HG02852 (cell line): ENCODE measurements at regions not wholly inside any gene's neighbourhood (a gene's known extent, or its start where the extent isn't known, plus 50 kb on each side); places are given as distances from the start of the nearest gene placed in this dataset.
"Not testable (repeated sequence)": the region's sequence is repeated elsewhere in the genome, so short reads cannot be mapped to it uniquely, and the experiment has no call there.

ENCODE experiments used
- ATAC-seq: cut with Tn5 transposase; IDR thresholded peaks from one replicate; pipeline ENCODE4 v1.9.1; 2021; ENCODE audit warnings: mild to moderate bottlenecking, moderate library complexity; ENCODE audit not compliant: unreplicated experiment

GRCh38 chr3:65303431-65303830, 615.6 kb upstream of the ADAMTS9 start:
- ATAC-seq, result no peak

- no peak for ATAC-seq
These were observed 603.8 kb upstream of the ADAMTS9 start for GRCh38 chr3:65291448-65292125.

- ATAC-seq, result no peak
These were observed 601.0 kb upstream of the ADAMTS9 start for GRCh38 chr3:65288776-65289175.

- ATAC-seq, result no peak
These were observed 598.2 kb upstream of the ADAMTS9 start for GRCh38 chr3:65285956-65286355.

GRCh38 chr3:65284961-65285360, 597.2 kb upstream of the ADAMTS9 start:
- ATAC-seq, result no peak

GRCh38 chr3:65284546-65284945, 596.7 kb upstream of the ADAMTS9 start:
- ATAC-seq, result no peak

- no peak for ATAC-seq
These were observed 591.5 kb upstream of the ADAMTS9 start for GRCh38 chr3:65279225-65279782.

- ATAC-seq, result no peak
These were observed 590.0 kb upstream of the ADAMTS9 start for GRCh38 chr3:65277798-65278197.

- ATAC-seq, result no peak
These were observed 588.8 kb upstream of the ADAMTS9 start for GRCh38 chr3:65276551-65276950.

GRCh38 chr3:65268426-65268825, 580.6 kb upstream of the ADAMTS9 start:
- no peak for ATAC-seq

GRCh38 chr3:65265942-65266590, 578.3 kb upstream of the ADAMTS9 start:
- ATAC-seq, result no peak

- no peak for ATAC-seq
These were observed 577.7 kb upstream of the ADAMTS9 start for GRCh38 chr3:65265511-65265910.

GRCh38 chr3:65262548-65262947, 574.7 kb upstream of the ADAMTS9 start:
- ATAC-seq, result no peak

GRCh38 chr3:65259946-65260345, 572.1 kb upstream of the ADAMTS9 start:
- ATAC-seq, result no peak

GRCh38 chr3:65252914-65253313, 565.1 kb upstream of the ADAMTS9 start:
- ATAC-seq, result not testable (repeated sequence)

GRCh38 chr3:65252266-65252665, 564.5 kb upstream of the ADAMTS9 start:
- ATAC-seq, result no peak

- no peak for ATAC-seq
These were observed 563.6 kb upstream of the ADAMTS9 start for GRCh38 chr3:65251375-65251774.

GRCh38 chr3:65246561-65246960, 558.8 kb upstream of the ADAMTS9 start:
- ATAC-seq, result no peak

GRCh38 chr3:65245133-65246063, 557.6 kb upstream of the ADAMTS9 start:
- ATAC-seq, result no peak

- no peak for ATAC-seq
These were observed 552.6 kb upstream of the ADAMTS9 start for GRCh38 chr3:65240366-65240765.

GRCh38 chr3:65238652-65239051, 550.9 kb upstream of the ADAMTS9 start:
- no peak for ATAC-seq
